HG02970 (cell line): ENCODE measurements at regions not wholly inside any gene's neighbourhood (a gene's known extent, or its start where the extent isn't known, plus 50 kb on each side); places are given as distances from the start of the nearest gene placed in this dataset.
"Not testable (repeated sequence)": the region's sequence is repeated elsewhere in the genome, so short reads cannot be mapped to it uniquely, and the experiment has no call there.

Source experiments
- ATAC-seq: cut with Tn5 transposase; IDR thresholded peaks from one replicate; pipeline ENCODE4 v1.9.1; 2021; ENCODE audit warnings: mild to moderate bottlenecking, moderate library complexity, moderate number of reproducible peaks; ENCODE audit not compliant: unreplicated experiment, low FRiP score

DNA sequence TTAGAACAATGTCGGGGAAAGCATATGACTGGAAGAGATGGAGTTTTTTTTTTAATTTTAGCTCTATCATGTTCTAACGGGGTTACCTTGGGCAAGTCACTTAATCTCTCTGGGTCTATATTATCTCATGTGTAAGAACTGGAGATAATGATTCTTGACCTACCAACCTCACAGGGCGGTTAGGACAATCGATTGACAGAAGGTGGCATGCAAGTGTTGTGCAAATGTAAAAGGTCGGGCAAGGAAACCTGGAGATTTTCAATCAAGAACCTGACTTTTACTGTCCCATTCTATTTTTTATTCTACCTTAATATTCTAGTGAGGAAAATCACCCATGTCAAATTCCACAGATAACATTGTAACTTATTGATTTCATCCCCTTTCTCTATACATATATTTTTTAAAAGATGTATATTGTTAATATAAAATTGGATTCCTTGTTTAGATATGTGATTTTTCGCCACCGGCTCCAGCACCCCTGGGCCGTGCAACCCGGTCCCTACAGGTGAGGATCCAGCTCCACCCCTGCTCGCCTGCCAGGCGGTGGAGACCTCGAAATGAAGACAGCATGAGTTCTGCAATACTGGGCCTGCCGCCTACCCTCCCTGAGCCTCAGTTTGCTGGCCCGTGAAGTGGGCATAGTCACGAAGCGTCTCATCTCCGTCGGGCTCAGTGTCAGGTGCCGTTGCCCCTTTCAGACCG is 497.6 kb upstream of the PHF14 start:
- no peak for ATAC-seq

- ATAC-seq, result no peak
Measured at GRCh38 chr7:10476642-10477041, 497.0 kb upstream of the PHF14 start.

DNA sequence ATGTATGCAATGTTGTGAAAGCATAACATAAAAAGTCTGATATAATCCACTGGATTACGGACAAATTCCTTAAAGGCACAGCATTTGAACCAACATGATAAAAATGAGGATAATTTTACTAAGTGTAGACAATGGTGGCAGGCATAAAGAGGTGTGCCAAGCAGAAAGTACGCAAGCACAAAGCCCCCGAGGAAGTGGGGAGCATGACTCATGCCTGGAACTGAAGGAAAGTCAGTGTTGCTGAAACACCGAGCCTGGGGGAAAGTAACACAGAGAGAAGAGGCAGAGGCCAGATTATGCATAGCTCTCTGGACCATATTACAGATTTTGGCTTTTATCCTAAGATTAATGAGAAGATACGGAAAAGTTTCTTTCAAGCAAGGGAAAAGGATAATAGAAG is 490.0 kb upstream of the PHF14 start:
- no peak for ATAC-seq

GRCh38 chr7:10484767-10485166 is 488.9 kb upstream of the PHF14 start:
- ATAC-seq, result no peak

DNA sequence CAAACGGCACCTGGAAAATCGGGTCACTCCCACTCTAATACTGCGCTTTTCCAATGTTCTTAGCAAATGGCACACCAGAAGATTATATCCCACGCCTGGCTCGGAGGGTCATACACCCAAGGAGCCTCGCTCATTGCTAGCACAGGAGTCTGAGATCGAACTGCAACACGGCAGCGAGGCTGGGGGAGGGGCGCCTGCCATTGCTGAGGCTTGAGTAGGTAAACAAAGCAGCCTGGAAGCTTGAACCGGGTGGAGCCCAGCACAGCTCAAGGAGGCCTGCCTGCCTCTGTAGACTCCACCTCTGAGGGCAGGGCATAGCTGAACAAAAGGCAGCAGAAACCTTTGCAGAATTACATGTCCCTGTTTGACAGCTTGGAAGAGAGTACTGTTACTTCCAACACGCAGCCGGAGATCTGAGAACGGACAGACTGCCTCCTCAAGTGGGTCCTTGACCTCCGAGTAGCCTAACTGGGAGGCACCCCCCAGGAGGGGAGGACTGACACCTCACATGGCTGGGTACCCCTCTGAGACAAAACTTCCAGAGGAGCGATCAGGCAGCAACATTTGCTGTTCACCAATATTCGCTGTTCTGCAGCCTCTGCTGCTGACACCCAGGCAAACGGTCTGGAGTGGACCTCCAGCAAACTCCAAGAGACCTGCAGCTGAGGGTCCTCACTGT is 472.3 kb upstream of the PHF14 start:
- ATAC-seq, result not testable (repeated sequence)

DNA sequence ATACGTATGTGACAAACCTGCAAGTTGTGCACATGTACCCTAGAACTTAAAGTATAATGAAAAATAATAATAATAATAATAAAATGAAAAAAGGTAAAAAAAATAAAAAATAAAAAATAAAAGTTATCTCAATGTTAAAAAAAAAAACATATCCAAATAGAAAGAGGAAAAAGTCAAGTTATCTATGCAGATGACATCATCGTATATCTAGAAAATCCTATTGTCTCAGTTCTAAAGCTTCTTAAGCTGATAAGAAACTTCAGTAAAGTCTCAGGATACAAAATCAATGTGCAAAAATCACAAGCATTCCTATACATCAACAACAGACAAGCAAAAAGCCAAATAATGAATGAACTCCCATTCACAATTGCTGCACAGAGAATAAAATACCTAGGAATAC is 466.6 kb upstream of the PHF14 start:
- ATAC-seq, result no peak

DNA sequence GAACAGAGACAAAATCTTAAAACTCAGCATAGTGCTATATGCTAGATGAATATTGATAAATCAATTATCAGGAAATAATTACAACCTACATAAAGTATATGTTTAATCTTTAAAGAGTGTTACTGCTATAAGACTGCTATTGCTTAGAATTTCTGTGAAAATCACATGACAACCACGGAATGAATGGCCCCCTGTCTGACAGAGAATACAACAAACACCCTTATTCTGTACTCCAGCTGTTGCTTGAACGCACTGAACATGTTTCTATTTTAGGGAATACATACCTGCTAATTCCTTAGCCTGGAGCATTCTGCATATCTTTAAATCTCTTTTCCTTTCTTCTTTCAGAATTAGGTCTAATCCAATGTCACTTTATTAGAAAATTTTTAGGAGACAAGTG is 452.4 kb upstream of the PHF14 start:
- no peak for ATAC-seq

DNA sequence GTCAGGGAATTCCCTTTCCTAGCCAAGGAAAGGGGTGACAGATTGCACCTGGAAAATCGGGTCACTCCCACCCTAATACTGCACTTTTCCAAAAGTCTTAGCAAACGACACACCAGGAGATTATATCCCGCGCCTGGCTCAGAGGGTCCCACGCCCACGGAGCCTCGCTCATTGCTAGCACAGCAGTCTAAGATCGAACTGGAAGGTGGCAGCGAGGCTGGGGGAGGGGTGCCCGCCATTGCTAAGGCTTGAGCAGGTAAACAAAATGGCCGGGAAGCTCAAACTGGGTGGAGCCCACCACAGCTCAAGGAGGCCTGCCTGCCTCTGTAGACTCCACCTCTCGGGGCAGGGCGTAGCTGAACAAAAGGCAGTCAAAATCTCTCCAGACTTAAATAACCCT is 440.2 kb upstream of the PHF14 start:
- ATAC-seq, result not testable (repeated sequence)

DNA sequence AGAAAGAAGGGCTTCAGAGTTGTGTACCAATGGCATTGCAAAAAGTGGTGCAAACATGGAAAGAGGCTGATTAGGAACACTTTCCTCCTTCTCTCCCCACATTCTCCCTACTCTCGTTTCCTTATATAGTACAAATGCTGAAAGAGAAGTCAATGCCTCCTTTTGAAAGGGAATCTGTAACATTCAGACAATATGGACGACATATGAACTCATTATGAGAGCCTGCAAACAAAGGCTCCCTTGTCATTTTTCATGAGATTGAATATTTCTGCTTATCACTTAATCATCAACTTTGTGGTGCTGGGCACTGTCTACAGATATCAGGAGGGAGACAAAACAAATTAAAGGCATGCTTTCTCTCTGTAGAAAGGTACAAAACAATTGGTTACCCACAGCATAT is 437.1 kb upstream of the PHF14 start:
- no peak for ATAC-seq

GRCh38 chr7:10537764-10538163 is 435.9 kb upstream of the PHF14 start:
- no peak for ATAC-seq

GRCh38 chr7:10557375-10557774 is 416.3 kb upstream of the PHF14 start:
- no peak for ATAC-seq

GRCh38 chr7:10560497-10560896 is 413.2 kb upstream of the PHF14 start:
- ATAC-seq, result no peak

DNA sequence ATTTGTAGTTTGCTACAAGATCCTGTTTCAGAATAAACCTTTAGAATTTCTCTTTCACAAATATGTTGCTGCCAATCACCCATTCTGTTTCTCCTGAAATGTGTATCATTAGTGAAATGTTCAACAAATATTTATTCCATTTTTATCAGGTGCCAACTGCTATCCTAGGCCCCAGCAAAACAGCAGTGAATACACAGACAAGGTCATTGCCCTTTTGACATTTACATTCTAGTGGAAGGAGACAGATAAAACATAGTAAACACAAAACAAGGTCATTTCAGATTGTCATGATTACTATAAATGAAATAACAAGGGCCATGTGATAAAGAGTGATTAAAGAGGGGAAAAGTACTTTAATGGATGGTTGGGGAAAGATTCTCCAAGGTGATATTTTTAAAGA is 404.8 kb upstream of the PHF14 start:
- no peak for ATAC-seq

DNA sequence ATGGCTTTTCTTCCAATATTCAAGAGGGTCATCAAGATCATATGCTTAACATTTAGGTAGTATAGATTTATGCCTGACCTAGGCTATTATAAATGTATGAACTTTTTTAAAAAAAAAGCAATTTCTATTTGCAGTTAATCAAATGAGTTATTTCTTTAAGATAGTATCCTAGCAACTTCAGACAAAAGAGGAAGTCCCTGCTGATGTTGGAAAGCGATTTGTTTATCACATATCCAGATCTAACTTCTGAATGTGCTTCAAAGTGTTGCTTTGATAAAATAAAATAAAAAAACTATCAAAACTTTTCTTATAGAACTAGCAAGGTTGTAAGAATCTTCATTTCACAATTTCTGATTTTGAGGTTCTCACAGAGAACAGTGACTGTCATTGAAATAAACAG is 401.9 kb upstream of the PHF14 start:
- ATAC-seq, result no peak

- ATAC-seq, result no peak
Measured at GRCh38 chr7:10577866-10578374, 395.8 kb upstream of the PHF14 start.

GRCh38 chr7:10579561-10579960 is 394.1 kb upstream of the PHF14 start:
- ATAC-seq, result no peak

DNA sequence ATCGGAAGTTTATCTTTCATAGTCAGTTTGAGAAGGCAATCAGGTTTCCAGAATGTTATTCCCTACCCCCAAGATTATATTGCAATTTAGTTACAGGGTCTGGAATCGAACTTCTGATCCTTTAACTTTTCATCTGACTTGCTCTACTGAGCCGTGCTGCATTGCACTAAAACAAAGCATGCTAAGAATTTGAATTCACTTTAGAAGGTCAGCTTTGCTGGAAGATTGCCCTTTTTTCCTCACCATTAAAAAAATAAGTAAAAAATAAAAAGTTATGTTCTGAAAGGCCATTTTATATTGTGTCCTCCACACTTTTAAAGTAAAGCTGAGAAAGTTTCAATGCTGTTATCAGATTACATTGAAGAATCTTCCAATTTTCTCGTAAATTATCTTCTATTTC is 388.8 kb upstream of the PHF14 start:
- ATAC-seq, result no peak

DNA sequence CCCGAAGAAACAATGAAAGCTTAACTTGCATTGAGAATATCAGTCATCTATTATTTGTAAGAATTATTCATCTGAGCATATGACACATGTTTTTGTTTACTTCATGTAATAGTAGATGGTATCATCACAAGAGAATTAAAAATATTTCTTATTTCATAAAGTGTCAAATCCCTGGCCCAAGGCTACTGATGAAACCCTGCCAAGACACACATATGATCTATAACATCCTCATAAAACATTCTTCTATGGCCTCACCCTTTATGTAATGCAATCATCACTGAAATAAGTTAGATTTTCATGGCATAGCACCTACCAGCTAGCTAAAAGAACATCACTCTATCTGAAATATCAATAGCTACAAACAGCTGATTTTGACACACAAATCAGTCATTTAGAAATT is 385.6 kb upstream of the PHF14 start:
- ATAC-seq, result no peak

GRCh38 chr7:10592604-10593003 is 381.1 kb upstream of the PHF14 start:
- ATAC-seq, result no peak

GRCh38 chr7:10593080-10593479 is 380.6 kb upstream of the PHF14 start:
- no peak for ATAC-seq

GRCh38 chr7:10596827-10597226 is 376.8 kb upstream of the PHF14 start:
- no peak for ATAC-seq

DNA sequence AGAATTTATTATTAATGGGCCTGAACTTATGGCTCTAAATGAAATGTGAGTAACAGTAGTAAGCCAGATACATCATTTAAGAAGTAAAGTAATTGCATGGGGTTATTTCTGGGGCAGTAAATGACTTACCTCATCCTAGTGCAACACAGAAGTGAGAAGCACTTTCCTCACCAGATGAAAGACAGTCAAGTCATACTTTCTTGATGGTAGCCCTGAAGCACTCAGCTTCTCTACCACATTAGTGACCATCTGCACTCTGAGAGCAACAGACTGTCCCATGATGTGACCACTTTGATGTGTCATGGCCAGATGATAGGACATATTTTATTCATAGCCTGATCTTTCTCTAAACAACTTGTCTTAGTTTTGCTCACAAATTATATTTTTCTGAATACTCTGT is 369.5 kb upstream of the PHF14 start:
- ATAC-seq, result no peak
